NCI-H1105 (cell line): ENCODE measurements at regions not wholly inside any gene's neighbourhood (a gene's known extent, or its start where the extent isn't known, plus 50 kb on each side); places are given as distances from the start of the nearest gene placed in this dataset.
"Not testable (repeated sequence)": the region's sequence is repeated elsewhere in the genome, so short reads cannot be mapped to it uniquely, and the experiment has no call there.

ENCODE experiments used
- DNase-seq: peaks from one replicate; lab custom pipeline; 2025; lab: John Stamatoyannopoulos, UW

- no peak for DNase-seq
These were observed 55.1 kb upstream of the STARD13 start for GRCh38 chr13:33340631-33341030.

- no peak for DNase-seq
These were observed 56.4 kb upstream of the STARD13 start for GRCh38 chr13:33341861-33342452.

DNA sequence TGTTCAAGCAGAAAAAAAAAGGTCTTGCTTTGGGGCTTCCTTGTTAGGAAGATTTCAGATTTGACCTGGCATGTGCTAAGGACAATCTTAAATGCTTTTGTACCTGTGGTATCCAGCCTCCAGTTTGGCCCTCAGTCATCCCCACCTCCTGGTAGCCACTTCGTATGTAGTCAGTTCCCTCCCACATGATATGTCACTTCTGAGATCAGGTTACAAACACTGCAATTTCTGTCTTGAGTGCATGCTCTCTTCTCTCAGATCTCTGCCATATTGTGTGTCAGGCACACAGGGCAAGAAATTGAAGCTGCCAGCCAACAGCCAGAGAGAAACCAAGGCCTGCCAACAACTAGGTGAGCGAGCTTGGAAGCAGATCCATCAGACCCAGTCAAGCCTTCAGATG lies 60.3 kb upstream of the STARD13 start:
- DNase-seq, result no peak

GRCh38 chr13:33347861-33348260 lies 62.3 kb upstream of the STARD13 start:
- no peak for DNase-seq

DNA sequence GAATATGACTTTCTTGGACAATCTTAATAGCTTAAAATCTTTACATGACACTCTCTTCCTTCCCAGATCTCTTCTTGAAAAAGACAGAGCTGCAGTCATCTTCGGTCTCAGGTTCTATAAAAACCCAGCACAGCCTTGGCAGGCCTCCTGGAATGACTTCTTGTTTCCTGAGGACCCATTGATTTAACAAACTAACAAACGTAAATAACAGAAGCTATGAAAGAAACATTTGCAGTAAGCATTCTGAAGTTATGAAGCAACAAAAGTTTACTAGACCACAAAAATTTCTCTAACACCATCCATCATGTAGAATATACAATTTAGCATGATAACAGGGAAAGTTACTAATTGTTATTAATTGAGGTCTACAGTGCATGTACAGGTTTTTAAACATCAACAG lies 62.8 kb upstream of the STARD13 start:
- no peak for DNase-seq

DNA sequence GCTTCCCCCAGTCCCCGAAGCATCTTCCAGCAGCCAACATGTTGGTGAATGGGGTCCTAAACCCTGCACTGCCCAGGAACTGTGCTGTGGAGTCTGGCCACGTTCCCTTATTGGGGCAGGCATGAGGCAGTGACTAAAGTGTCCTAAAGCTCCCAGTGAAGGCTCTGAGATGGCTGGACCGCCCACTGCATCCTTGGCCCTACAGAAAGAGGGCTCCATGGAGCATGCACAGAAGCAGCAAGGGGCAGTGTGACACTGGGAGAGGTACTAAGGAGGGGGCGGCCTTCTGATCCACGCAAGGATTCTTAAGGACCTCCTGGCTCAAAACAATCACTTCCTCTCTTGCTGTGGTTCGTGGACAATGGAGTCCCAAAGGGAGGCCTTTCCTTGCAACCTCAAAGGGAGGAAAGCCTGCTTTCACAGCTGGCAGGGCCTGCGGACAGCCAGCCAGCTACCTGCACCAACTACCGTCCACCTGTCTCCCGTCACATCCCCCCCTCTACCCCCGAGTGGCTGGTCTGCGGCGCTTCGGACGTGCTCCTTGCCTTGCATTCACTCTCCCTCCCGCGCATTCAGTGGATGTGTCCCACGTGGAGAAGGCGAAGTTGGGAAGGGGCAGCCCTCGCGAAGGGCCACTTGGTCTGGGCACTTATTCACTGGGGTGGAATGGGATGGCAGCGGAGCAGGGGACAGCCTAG lies 63.9 kb upstream of the STARD13 start:
- DNase-seq, result no peak

DNA sequence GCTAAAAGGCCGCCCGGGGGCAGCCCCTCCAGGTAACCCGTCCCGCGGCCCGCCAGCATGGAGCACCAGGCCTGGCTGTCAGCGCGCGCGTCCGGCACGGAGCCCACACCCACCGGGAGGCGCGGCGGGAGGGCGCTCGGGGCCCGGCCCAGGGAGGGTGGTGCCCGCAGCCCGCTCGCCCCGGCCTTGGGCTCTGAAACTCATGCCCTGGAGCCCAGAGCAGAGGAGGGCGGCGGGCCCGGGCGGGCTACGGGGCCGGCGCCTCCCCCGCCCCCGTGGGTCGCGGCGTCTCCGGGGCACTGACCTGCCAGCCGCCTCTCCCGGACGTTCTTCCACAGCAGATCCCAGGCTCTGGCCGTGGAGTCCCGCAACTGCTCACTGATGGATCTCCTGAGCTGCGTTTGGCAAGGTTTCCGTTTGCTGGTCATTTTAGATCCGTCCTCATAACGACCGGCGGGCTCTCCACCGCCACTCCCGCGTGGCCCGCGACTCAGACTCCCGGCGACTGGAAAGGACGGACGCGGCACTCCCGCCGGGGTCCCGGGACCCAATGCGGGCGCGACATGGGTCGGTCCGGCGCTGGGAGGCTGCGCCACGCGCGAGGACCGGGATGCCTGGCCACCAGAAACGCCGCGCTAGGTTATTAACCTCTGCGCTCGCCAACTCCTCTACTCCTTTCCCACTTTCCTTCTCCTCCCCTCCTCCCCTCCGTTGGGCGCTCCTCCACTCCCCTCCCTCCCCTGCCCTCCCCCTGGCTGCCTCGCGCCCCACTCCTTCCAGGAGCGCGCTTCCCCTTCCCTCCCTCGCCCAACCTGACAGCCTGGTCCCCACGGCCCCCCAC lies 64.7 kb upstream of the STARD13 start:
- DNase-seq, result no peak

- DNase-seq, result no peak
These were observed 65.8 kb upstream of the STARD13 start for GRCh38 chr13:33351319-33351718.

DNA sequence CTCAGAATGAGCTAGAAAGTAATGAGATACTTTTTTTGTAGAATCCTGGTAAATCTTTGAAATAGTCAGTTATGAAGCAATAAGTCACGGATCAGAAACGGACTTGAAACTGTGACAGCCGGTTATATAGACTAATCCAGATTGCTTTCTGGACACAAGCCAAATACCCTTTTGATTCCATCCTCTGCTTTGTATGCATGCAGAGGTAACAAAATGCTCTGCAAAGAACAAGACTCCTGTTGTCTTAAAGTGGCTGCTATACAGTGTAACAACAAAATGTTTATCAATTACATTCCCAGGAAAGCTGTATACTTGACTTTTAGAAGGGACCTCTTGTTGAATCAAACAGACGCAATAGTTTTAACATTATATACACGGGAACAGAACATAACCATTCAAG lies 66.5 kb upstream of the STARD13 start:
- DNase-seq, result peak; percentile 48

GRCh38 chr13:33352526-33352925 lies 67.0 kb upstream of the STARD13 start:
- DNase-seq, result no peak

DNA sequence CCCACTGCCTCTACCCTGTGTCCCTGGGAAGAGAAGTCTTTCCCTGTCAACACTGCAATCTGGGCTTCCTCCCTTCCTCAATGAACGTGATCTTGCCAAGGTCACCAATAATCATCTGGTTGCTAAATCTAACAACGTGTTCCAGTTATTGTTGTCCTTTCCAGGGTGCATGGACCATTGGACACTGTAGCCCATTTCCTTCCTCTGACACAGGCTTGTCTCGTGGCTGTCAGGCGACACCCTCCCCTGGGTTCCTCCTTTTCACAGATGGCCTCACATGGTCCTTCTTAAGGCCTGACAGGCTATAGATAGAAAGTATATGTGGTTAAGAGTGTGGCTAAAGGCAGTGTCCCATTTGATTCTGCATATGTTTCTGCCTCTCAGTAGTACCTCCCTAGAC lies 67.7 kb upstream of the STARD13 start:
- DNase-seq, result no peak

- DNase-seq, result no peak
These were observed 68.1 kb upstream of the STARD13 start for GRCh38 chr13:33353646-33354045.

- DNase-seq, result no peak
These were observed 69.8 kb upstream of the STARD13 start for GRCh38 chr13:33355201-33355895.

DNA sequence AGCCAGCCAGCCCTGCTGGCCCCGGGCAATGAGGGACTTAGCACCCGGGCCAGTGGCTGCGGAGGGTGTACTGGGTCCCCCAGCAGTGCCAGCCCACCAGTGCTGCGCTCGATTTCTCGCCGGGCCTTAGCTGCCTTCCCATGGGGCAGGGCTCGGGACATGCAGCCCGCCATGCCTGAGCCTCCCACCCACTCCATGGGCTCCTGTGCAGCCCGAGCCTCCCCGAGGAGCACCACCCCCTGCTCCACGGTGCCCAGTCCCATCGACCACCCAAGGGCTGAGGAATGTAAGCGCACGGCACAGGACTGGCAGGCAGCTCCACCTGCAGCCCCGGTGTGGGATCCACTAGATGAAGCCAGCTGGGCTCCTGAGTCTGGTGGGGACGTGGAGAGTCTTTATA lies 72.5 kb upstream of the STARD13 start:
- not testable (repeated sequence) for DNase-seq

GRCh38 chr13:33362986-33363727 lies 77.6 kb upstream of the STARD13 start:
- no peak for DNase-seq

GRCh38 chr13:33364192-33364591 lies 78.6 kb upstream of the STARD13 start:
- DNase-seq, result no peak

DNA sequence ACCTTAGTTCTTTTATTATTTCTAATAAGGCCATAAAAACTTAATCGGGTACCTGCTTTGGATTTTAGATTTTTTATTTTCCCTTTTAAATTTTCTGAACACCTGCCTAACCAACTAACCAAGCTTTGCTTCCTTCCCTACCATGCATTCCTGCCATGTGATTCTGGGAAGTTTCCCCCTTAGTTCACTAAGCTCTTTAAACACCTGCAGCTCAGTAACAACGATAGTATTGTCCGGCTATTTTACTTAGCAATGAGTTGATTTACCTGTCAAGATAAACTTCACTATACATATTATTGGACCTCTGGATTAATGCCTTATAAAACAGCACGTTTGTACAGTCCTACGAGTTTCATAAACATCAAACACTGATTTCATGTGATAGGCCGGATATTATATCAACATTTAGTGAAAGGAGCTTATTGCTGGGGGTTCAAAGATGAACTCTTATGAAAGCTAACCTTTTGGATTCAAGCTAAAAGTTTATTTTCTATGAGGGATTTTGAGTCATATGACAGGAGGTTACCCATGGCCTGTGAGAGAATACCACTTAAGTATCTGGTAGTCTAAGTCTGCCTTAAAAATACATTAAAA lies 81.0 kb upstream of the STARD13 start:
- no peak for DNase-seq

- DNase-seq, result no peak
These were observed 81.8 kb upstream of the STARD13 start for GRCh38 chr13:33367171-33367895.

DNA sequence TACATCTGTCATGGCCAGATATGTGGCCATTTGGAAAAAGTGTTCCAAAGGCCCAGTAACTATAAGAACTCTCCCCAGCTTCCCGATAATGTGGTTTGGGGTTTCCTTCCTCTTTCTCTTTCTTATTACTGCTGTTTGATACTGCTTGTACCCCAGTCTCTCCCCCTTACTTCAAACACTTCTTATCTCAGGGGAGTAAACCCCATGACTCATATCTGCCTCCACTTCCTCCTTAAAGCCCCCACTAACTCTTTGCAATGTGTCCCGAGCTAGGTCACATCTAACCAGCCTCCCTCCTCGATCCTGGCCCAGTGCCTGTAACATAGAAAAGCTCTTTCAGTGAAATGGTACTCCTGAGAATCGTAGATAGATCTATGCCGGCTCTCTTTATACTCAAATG lies 82.4 kb upstream of the STARD13 start:
- DNase-seq, result no peak

- DNase-seq, result no peak
These were observed 83.5 kb upstream of the STARD13 start for GRCh38 chr13:33369073-33369472.
